ENCODE measurements at regions not wholly inside any gene's neighbourhood (a gene's known extent, or its start where the extent isn't known, plus 50 kb on each side); places are given as distances from the start of the nearest gene placed in this dataset.

DNA sequence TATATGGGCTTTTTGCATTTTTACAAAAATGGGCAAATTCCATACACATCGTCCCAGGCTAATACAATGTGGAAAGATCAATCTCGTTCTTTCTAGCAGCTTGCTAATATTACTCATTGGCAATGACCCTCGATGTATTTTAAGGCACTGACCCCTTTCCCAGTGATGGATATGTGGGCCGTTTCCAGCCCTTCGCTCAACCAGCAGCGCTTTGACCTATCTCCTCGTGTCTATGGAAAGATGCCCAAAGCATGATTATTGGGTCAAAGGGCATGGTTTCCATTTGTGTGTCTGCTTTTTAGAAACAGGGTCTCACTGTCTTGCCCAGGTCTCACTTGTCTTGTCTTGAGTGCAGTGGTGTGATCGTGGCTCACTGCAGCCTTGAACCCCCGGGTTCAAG is 273.8 kb downstream of the MRTFB start:
- H3K27me3 ChIP-seq (ENCODE audit: control insufficient read depth, insufficient read depth, low read length) = no peaks in the 10 kb centered on the region
- no peaks in the 10 kb centered on the region for H3K9me3 ChIP-seq (replicated peaks; ENCODE audit: low read length)
- no peak overlapping the region for H3K4me3 ChIP-seq (ENCODE audit: low read length)
- H3K4me2 ChIP-seq (ENCODE audit: low read length) = no peak overlapping the region
- H3K36me3 ChIP-seq (ENCODE audit: insufficient read depth, low read length) = no peaks in the 10 kb centered on the region
- no peaks in the 10 kb centered on the region for H3K4me1 ChIP-seq (ENCODE audit: control insufficient read depth, insufficient read depth, low read length)
- H3K9ac ChIP-seq (ENCODE audit: low read depth, low read length) = no peak overlapping the region

GRCh38 chr16:14344292-14344691 is 273.2 kb downstream of the MRTFB start:
- Histone ChIP-seq H3K4me3 (ENCODE audit: low read length) (no peak overlapping the region), H3K4me2 (ENCODE audit: low read length) (no peak overlapping the region), H3K27me3 (ENCODE audit: control insufficient read depth, insufficient read depth, low read length) (no peaks in the 10 kb centered on the region), H3K9ac (ENCODE audit: low read depth, low read length) (no peak overlapping the region), H3K4me1 (ENCODE audit: control insufficient read depth, insufficient read depth, low read length) (no peaks in the 10 kb centered on the region), H3K36me3 (ENCODE audit: insufficient read depth, low read length) (no peaks in the 10 kb centered on the region), H3K9me3 (replicated peaks; ENCODE audit: low read length) (no peaks in the 10 kb centered on the region)

- Histone ChIP-seq H3K9ac (ENCODE audit: low read depth, low read length) (no peak overlapping the region), H3K27me3 (ENCODE audit: control insufficient read depth, insufficient read depth, low read length) (no peaks in the 10 kb centered on the region), H3K4me3 (ENCODE audit: low read length) (no peak overlapping the region), H3K4me1 (ENCODE audit: control insufficient read depth, insufficient read depth, low read length) (peaks cover 6% of the 10 kb centered on the region), H3K9me3 (replicated peaks; ENCODE audit: low read length) (no peaks in the 10 kb centered on the region), H3K36me3 (ENCODE audit: insufficient read depth, low read length) (no peaks in the 10 kb centered on the region), H3K4me2 (ENCODE audit: low read length) (no peak overlapping the region)
Observed at GRCh38 chr16:14341324-14342225, 270.5 kb downstream of the MRTFB start.

GRCh38 chr16:14339694-14340093 is 268.6 kb downstream of the MRTFB start:
- Histone ChIP-seq H3K4me1 (ENCODE audit: control insufficient read depth, insufficient read depth, low read length) (peaks cover 6% of the 10 kb centered on the region), H3K9ac (ENCODE audit: low read depth, low read length) (no peak overlapping the region), H3K36me3 (ENCODE audit: insufficient read depth, low read length) (no peaks in the 10 kb centered on the region), H3K4me3 (ENCODE audit: low read length) (no peak overlapping the region), H3K9me3 (replicated peaks; ENCODE audit: low read length) (no peaks in the 10 kb centered on the region), H3K27me3 (ENCODE audit: control insufficient read depth, insufficient read depth, low read length) (no peaks in the 10 kb centered on the region), H3K4me2 (ENCODE audit: low read length) (no peak overlapping the region)

- Histone ChIP-seq H3K9ac (ENCODE audit: low read depth, low read length) (no peak overlapping the region), H3K27me3 (ENCODE audit: control insufficient read depth, insufficient read depth, low read length) (no peaks in the 10 kb centered on the region), H3K9me3 (replicated peaks; ENCODE audit: low read length) (no peaks in the 10 kb centered on the region), H3K4me1 (ENCODE audit: control insufficient read depth, insufficient read depth, low read length) (peaks cover 6% of the 10 kb centered on the region), H3K4me3 (ENCODE audit: low read length) (no peak overlapping the region), H3K4me2 (ENCODE audit: low read length) (no peak overlapping the region), H3K36me3 (ENCODE audit: insufficient read depth, low read length) (no peaks in the 10 kb centered on the region)
Observed at GRCh38 chr16:14338969-14339368, 267.9 kb downstream of the MRTFB start.

- peaks cover 6% of the 10 kb centered on the region for H3K4me1 ChIP-seq (ENCODE audit: control insufficient read depth, insufficient read depth, low read length)
- H3K9ac ChIP-seq (ENCODE audit: low read depth, low read length) = no peak overlapping the region
- H3K27me3 ChIP-seq (ENCODE audit: control insufficient read depth, insufficient read depth, low read length) = no peaks in the 10 kb centered on the region
- no peak overlapping the region for H3K4me3 ChIP-seq (ENCODE audit: low read length)
- H3K9me3 ChIP-seq (replicated peaks; ENCODE audit: low read length) = no peaks in the 10 kb centered on the region
- no peaks in the 10 kb centered on the region for H3K36me3 ChIP-seq (ENCODE audit: insufficient read depth, low read length)
- no peak overlapping the region for H3K4me2 ChIP-seq (ENCODE audit: low read length)
Observed at GRCh38 chr16:14338236-14338635, 267.1 kb downstream of the MRTFB start.

DNA sequence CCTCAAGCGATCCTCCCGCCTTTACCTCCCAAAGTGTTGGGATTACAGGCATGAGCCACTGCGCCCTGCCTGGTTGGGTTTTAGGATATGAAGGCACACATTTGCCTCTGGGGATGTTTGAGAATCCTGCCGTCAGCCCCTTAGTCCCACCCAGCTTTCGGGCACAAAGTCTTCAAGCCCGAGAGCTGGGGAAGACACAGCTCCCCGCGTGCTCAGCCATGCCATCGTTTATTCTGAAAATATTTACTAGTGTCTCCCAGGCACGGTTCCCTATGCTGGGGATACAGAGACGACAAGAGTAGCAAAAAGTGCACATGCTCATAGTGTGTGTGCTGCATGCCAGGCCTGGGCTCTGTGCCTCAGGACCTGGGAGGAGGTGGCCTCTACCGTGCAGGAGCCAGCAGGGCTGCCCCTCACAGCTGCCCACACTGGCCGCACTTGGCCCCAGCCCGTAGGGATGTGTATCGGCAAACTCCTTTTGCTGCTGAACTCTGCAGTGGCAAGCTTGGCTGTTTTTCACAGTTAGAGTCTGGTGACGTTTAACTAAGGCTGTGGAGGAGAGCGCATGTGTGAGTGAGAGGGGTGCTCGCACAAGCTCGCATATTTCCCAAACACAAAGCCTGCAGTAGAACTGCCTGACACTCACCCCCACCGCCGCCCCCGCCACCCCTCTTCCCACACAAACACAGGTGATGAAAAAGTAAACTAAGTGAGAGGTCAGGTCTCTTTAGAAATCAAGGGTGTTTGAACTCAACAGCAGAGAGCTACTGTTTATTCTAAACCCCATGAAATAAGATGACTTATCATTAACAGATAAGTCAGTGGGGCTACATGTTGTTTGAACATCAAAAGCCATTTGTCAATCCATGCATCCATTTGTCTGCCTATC is 266.4 kb downstream of the MRTFB start:
- Histone ChIP-seq H3K9ac (ENCODE audit: low read depth, low read length) (no peak overlapping the region), H3K4me1 (ENCODE audit: control insufficient read depth, insufficient read depth, low read length) (peaks cover 6% of the 10 kb centered on the region), H3K4me3 (ENCODE audit: low read length) (peak overlapping the region; percentile 30), H3K9me3 (replicated peaks; ENCODE audit: low read length) (no peaks in the 10 kb centered on the region), H3K4me2 (ENCODE audit: low read length) (peak overlapping the region; percentile 8), H3K27me3 (ENCODE audit: control insufficient read depth, insufficient read depth, low read length) (no peaks in the 10 kb centered on the region), H3K36me3 (ENCODE audit: insufficient read depth, low read length) (no peaks in the 10 kb centered on the region)

GRCh38 chr16:14335297-14335696 is 264.2 kb downstream of the MRTFB start:
- H3K4me2 ChIP-seq (ENCODE audit: low read length) = no peak overlapping the region
- H3K36me3 ChIP-seq (ENCODE audit: insufficient read depth, low read length) = peaks cover 4% of the 10 kb centered on the region
- no peaks in the 10 kb centered on the region for H3K27me3 ChIP-seq (ENCODE audit: control insufficient read depth, insufficient read depth, low read length)
- peaks cover 6% of the 10 kb centered on the region for H3K4me1 ChIP-seq (ENCODE audit: control insufficient read depth, insufficient read depth, low read length)
- H3K9ac ChIP-seq (ENCODE audit: low read depth, low read length) = no peak overlapping the region
- H3K9me3 ChIP-seq (replicated peaks; ENCODE audit: low read length) = no peaks in the 10 kb centered on the region
- H3K4me3 ChIP-seq (ENCODE audit: low read length) = no peak overlapping the region

- Histone ChIP-seq H3K4me2 (ENCODE audit: low read length) (no peak overlapping the region), H3K4me3 (ENCODE audit: low read length) (no peak overlapping the region), H3K4me1 (ENCODE audit: control insufficient read depth, insufficient read depth, low read length) (peaks cover 6% of the 10 kb centered on the region), H3K9ac (ENCODE audit: low read depth, low read length) (no peak overlapping the region), H3K9me3 (replicated peaks; ENCODE audit: low read length) (no peaks in the 10 kb centered on the region), H3K27me3 (ENCODE audit: control insufficient read depth, insufficient read depth, low read length) (no peaks in the 10 kb centered on the region), H3K36me3 (ENCODE audit: insufficient read depth, low read length) (peaks cover 4% of the 10 kb centered on the region)
Observed at GRCh38 chr16:14334366-14335080, 263.4 kb downstream of the MRTFB start.

DNA sequence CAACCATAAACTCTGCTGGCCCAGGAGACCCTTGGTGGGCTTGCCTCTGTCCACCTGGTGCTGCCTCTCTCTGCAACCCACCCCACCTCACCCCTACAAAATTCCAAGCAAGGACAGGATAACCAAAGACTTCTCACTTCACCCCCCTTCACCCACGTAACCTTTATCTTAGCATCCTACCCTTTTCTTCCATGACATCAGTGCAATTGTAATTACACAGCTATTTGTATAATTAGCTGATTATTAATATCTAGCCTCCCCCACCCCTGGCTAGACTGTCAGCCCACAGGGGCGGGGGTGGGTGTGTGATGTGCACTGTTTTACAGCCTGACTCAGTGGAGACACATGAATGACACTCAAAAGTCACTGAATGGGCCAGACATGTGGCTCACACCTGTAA is 262.2 kb downstream of the MRTFB start:
- Histone ChIP-seq H3K27me3 (ENCODE audit: control insufficient read depth, insufficient read depth, low read length) (no peaks in the 10 kb centered on the region), H3K36me3 (ENCODE audit: insufficient read depth, low read length) (peaks cover 6% of the 10 kb centered on the region), H3K9me3 (replicated peaks; ENCODE audit: low read length) (no peaks in the 10 kb centered on the region), H3K9ac (ENCODE audit: low read depth, low read length) (no peak overlapping the region), H3K4me3 (ENCODE audit: low read length) (no peak overlapping the region), H3K4me1 (ENCODE audit: control insufficient read depth, insufficient read depth, low read length) (peaks cover 6% of the 10 kb centered on the region), H3K4me2 (ENCODE audit: low read length) (no peak overlapping the region)

- no peak overlapping the region for H3K4me3 ChIP-seq (ENCODE audit: low read length)
- H3K27me3 ChIP-seq (ENCODE audit: control insufficient read depth, insufficient read depth, low read length) = no peaks in the 10 kb centered on the region
- peaks cover 20% of the 10 kb centered on the region for H3K36me3 ChIP-seq (ENCODE audit: insufficient read depth, low read length)
- no peak overlapping the region for H3K4me2 ChIP-seq (ENCODE audit: low read length)
- no peak overlapping the region for H3K9ac ChIP-seq (ENCODE audit: low read depth, low read length)
- no peaks in the 10 kb centered on the region for H3K9me3 ChIP-seq (replicated peaks; ENCODE audit: low read length)
- H3K4me1 ChIP-seq (ENCODE audit: control insufficient read depth, insufficient read depth, low read length) = no peaks in the 10 kb centered on the region
Observed at GRCh38 chr16:14331020-14331419, 259.9 kb downstream of the MRTFB start.
